EL (cell line): ENCODE measurements at regions not wholly inside any gene's neighbourhood (a gene's known extent, or its start where the extent isn't known, plus 50 kb on each side); places are given as distances from the start of the nearest gene placed in this dataset.
"Not testable (repeated sequence)": the region's sequence is repeated elsewhere in the genome, so short reads cannot be mapped to it uniquely, and the experiment has no call there.

Experiments
- DNase-seq: peaks from one replicate; pipeline ENCODE4 v3.0.0-alpha.2; 2016

DNA sequence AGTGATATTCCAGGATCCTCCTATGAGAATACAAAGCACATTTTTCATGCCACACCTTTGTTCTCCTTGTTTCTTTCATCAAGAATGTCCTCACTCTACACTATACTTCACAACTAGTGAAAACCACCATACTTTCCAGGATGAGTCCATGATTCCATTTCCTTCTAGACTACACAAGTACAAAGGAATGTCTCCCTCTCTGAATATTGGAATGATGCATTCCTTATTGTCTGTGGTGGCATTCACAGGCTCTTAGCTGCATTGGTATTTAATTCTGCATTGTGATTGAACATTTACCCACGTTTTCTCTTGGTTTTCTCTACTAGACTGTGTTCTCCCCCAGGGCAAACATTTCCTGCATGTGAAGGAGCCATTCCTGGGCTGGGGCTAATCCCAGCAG lies 217.5 kb downstream of the RAP2B start:
- peak; percentile 22 for DNase-seq

DNA sequence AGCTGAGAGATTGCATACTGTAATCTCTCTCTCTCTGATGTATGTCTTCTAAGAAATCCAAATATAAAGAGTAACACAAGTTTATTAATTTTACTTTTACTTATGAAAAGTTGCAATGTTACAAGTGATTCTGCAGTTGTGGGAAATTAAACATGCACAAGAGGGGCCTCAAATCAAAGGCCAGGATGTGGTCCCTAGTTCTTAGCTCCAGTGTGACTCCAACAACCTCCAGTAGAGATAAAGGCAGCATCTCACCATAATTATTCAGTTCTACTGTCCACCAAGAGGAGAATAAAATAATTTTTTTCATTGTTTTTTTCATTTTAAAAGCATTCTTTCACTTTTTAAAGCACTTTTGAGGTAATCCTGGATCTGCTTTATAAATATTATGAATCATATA lies 223.3 kb downstream of the RAP2B start:
- DNase-seq = no peak

DNA sequence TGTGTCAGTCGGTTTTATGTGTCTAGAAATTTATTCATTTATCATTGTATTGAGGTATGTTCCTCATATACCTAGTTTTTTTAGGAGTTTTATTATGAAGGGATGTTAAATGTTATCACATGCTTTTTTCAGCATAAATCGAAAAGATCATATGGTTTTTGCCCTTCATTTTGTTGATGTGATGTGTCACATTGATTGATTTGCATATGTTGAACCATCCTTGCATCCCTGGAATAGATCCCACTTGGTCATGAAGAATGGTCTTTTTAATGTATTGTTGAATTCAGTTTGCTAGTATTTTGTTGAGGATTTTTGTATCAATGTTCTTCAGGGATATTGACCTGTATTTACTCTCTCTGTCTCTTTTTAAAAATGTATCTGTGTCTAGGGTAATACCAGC lies 230.3 kb downstream of the RAP2B start:
- no peak for DNase-seq

DNA sequence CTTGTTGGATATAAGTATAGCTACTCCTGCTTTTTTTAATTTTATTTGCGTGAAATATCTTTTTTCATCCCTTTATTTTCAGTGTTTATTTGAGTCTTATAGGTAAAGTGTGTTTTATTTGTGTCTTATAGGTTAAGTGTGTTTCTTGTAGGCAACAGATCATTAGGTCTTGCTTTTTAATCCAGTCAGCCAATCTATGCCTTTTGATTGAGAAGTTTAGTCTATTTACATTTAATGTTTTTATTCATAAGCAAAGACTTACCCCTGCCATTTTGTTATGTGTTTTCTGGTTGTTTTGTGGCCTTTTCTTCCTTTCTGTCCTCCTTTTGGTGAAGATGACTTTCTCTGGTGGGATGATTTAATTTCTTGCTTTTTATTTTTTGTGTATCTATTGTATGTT lies 232.0 kb downstream of the RAP2B start:
- DNase-seq = no peak

DNA sequence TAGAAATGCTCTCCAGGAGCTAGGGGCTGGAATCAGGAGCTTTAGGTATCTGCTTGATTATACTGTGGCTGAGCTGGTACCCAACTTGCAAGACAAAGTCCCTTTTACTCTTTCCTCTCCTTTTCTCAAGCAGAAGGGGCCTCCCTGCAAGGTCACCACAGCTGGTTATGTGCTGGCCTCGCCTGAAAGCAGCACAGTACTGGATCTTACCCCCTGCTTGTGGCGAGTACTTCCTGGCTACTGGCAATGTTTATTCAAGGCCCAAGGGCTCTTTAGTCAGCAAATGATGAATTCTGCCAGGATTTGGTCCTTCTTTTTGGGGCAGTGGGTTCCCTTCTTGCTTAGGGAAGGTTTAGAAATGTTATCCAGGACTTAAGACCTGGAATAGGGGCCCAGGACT lies 234.6 kb downstream of the RAP2B start:
- DNase-seq = no peak

DNA sequence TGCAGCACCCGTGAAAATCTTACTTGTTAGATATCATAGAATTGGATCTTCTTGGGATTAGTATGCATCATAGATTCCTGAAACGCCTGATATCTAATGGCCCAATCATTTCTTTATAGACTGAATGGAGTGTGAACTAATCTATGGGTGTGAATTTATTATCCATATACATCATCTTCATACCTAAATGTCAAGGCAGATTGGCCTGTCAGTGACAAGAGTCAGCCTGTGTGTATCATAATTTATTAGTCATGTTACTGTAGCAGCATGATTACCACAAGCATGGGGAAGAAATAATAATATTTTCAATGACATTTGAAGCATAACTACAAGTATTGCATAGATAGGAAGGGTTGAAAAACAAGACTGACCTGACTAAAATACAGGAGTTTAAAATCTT lies 235.8 kb downstream of the RAP2B start:
- no peak for DNase-seq

DNA sequence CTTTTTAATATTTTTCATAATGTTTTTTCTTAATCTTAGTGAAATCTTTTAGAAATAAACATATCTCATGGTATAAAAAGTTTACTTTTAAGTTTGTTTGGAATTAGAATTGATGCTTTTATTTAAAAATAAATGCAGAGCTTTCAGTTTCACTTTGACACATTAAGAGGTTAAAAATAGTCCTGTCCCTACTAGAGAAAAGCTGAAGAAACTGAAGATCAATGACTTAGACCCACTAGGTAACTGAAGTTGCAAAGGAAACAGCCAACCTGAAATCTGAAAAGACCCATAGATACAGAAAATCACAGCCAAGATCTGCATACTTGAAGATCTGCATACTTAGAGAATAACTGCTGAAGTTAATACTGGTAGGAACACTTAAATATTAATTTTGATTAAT lies 237.6 kb downstream of the RAP2B start:
- no peak for DNase-seq

DNA sequence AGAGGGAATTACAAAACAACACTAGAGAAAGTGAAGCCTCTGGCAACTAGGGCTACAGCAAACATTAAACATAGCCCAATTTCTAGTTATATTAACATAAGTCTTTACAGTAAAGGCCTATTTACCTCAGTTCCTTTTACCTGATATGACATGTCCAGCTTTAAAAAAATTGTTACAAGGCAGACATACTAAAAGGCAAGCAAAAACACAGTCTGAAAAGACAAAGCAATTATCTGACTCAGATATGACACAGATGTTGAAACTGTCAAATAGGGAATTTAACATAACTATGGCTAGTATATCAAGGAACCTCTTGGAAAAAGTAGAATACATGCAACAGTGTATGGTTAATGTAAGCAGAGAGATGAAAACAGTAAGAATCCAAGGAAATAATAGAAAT lies 238.6 kb downstream of the RAP2B start:
- no peak for DNase-seq

DNA sequence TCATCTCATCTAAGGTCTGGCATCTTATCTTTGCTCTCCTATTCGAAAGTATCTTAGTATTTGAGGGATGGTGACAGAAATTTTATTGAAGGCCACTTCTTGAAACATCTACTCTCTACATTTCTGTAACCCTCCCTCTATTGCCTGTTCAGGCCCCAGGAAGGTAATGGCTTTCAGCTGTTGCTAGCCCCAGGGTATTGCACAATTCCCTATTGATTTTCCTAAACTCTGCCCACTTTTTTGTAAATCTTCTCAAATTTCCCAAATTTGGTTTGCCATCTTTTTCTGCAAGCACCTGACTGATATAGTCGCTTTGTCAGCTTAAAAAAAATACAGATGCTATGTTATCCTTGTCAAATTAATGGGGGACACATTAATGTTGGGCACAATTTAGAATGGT lies 242.1 kb downstream of the RAP2B start:
- no peak for DNase-seq

DNA sequence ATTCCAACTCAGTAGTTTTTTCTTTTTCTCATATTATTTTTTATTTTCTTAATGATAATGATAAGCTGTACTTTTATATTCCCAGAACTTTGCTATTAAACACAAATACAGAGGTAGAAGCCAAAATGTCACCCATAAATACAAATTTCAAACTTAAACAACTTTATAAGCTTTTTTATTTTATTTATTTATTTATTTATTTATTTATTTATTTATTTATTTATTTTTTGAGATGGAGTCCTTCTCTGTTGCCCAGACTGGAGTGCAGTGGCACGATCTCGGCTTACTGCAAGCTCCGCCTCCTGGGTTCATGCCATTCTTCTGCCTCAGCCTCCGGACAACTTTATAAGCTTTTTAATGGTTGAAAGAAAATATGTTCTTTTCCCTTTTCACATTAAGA lies 243.3 kb downstream of the RAP2B start:
- not testable (repeated sequence) for DNase-seq

DNA sequence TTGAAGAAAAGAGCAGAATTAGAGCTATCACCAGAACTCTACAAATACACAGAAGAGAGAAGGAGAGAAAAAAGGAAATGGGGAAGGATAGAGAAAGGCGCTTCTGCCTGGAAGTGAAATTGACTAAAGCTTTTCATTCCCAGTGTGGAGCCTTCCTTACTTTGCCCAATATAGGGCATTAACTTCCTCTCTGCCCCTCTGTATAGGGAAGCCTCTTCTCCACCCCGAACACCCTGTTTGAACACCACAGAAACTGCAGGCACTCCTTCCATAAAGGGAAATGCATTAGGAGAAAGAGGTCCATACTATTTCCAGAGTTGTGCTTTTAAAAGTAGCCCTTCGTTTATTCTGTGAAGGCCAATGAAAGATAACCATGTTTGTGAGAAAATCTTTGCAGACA lies 248.5 kb downstream of the RAP2B start:
- no peak for DNase-seq

DNA sequence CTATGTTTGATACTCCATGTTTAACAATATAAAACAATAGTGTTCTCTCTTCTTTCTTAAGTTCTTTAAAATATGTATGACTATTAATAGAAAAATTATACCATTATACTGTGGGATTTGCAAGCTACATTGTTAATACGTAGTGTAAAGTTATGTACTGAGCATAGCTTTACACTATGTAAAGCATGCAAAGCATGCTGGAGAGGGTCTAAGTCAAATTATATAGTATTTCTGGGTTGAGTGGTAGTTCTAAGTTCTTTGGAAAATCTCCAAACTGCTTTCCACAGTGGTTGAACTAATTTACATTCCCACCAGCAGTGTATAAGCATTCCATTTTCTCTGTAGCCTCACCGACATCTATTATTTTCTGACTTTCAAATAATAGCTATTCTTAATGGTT lies 253.0 kb downstream of the RAP2B start:
- DNase-seq = peak; percentile 8

DNA sequence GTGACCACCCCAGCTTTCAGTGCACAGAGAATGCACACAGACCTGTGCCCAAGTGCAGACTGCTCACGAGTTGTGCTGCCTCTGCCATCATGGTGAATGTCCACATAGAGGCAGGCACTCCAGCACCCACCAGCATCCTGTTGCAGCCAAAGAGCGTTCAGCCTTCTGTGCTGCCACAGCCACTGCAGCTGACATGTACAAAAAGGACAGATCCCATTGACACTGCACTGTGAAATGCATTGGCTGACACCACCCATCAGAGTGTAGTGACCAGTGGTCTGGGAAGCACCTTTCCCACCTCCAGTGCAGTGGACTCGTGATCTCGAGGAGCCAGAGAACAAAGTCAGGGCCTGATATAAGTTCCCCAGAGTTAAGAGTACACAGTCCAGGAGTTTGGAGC lies 260.3 kb downstream of the RAP2B start:
- DNase-seq = no peak

DNA sequence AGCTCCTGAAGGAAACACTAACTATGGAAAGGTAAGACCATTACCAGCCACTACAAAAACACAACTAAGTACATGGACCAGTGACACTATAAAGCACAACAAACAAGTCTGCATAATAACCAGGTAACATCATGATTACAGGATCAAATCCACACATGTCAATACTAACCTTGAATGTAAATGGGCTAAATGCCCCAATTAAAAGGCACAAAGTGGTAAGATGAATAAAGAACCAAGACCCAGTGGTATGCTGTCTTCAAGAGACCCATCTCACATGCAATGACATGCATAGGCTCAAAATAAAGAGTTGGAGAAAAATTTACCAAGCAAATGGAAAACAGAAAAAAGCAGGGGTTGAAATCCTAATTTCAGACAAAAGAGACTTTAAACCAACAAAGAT lies 261.8 kb downstream of the RAP2B start:
- DNase-seq = not testable (repeated sequence)

DNA sequence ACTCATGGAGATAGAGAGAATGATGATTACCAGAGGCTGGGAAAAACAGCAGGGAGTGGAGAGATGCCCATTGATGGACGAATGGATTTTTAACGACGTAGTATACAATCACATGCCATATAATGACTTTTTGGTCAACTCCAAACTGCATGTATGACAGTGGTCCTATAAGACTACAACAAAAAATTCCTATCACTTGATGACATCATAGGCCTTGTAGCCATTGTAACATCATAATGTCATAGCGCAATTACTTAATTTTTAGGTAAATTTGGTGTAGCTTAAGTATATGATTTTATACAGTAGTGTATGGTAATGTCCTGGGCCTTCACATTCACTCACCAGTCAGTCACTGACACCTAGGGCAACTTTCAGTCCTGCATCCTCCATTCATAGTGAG lies 264.3 kb downstream of the RAP2B start:
- no peak for DNase-seq

DNA sequence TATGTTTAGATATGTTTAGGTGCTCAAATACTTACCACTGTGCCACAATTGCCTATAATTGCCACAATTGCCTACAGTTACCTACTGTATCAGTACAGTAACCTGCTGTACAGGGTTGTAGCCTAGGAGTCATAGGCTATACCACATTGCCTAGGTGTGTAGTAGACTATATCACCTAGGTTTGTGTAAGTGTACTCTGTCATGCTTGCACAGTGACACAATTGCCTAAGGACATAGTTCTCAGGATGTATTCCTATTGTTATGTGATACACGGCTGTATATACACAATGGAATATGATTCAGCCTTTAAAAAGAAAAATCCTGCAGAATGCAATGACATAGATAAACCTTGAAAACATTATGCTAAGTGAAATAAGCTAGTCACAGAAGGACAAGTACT lies 264.8 kb downstream of the RAP2B start:
- no peak for DNase-seq

DNA sequence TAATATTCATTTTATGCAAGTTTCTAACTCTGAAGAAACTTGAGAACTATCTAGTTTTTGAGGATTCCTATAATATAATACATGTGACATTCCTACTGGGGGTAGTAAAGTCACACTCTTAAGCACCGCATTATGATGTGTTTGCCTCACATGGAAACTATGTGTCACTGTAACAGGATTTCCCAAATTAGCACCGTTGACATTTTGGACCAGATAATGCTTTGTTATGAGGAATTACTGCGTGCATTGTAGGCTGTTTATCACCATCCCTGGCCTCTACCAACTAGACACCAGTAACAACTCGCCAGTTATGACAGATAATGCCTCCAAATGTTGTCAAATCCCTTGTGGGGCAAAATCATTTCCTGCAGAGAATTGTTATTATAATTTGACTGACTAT lies 267.8 kb downstream of the RAP2B start:
- DNase-seq = no peak

DNA sequence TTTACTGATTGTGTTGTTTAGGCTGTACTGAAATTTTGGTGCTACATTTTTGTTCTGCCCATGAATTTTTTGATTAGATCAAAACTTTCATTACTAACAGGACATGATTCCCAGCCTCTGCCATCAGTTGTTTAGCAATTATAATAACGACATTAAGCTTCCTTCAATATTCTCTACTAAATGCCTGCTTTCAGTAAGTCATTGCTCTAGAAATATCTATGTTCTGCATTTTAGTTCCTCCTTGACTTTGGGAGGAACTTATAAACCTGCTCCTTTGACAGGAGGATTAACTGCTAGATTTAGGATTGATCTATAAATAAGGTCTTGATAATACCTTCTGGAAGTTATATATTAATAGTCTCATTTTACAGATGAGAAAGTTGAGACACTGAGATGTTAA lies 269.1 kb downstream of the RAP2B start:
- DNase-seq = no peak

DNA sequence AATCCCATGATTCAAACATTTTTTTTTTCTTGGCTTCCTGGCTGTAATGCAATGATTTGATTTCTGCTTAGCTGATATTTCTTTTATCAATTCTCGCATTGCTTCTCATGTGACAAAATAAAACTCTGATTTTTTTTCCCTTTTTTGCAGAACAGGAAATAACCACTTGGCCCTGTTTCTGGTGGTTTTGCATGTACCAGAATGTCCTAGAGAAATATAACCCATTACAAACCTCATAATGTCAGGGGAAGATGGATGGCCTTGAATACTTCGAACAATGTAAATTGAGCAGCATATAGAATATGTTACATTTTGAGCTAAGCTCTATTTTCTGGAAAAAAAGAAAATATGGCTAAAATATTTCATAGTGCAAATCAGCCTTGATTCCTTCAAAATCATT lies 275.6 kb downstream of the RAP2B start:
- DNase-seq = no peak

DNA sequence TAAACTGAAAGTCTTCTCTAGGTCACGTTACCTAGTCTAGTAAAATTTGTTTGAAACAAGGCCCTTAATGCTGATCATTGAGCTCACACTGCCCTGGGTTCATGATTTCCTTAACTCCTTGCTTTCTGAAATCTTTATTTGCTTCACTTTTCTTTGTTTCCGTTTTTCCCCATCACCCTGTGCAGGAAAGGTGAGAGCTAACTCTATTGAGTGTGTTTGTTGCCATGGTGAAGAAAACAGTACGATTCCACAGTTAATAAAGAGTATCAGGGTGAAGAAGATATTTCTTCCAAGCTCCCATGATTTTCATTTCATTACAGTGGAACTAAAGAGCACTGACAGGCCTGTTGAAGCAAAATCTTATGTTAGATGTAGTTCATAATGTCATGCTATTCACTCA lies 276.2 kb downstream of the RAP2B start:
- no peak for DNase-seq

DNA sequence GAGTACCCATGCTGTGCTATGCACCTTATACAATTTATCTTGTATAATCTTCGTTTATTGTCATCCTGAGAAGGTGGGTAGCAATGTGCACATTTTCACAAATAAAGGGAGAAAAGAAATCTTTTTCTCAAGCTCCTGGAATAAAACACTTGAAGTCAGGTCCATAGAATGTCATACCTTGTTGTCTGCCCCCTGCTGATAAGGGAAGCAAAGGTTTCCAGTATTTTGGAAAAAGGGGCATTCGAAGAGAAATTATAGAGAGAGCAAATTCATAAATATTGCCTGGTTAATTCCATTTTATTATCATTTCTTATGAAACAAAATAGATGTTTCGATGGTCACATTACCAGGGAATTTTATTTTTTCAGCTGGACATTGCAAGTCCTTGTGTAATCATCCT lies 277.8 kb downstream of the RAP2B start:
- DNase-seq = no peak

DNA sequence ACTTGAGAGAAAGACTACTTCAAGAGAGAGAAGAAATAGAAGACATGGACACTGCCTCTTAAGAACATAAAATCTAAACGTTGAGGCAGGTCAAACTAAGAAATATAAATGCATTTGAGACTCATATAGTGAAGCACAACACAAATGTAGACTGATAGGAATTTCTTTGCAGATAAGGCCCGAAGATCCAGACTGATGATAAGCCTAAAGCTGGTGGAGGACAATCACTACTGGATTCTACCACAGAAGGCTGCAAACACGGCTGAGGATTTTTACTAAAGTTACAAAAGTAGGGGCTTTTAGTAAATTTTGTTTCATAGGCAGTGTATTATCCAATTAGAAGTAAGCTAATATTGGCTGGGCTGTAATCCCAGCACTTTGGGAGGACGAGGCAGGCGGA lies 278.3 kb downstream of the RAP2B start:
- no peak for DNase-seq

DNA sequence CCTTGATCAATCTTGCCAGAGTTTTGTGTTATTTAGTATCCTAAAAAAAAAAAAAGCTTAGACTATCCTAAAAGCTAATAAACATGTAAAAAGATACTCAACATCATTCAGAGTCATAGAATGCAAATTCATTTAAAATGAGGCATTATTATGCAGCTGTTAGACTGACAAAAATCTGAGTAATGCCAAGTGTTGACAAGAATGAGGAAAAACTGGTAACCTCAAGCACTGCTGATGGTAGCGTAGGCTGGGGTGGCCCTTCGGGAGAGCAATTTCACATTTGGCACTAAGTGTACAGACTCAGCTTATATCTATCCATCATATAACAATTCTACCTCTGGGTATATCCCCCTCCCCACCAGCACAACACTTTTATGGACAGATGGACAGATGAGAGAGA lies 280.4 kb downstream of the RAP2B start:
- DNase-seq = no peak

DNA sequence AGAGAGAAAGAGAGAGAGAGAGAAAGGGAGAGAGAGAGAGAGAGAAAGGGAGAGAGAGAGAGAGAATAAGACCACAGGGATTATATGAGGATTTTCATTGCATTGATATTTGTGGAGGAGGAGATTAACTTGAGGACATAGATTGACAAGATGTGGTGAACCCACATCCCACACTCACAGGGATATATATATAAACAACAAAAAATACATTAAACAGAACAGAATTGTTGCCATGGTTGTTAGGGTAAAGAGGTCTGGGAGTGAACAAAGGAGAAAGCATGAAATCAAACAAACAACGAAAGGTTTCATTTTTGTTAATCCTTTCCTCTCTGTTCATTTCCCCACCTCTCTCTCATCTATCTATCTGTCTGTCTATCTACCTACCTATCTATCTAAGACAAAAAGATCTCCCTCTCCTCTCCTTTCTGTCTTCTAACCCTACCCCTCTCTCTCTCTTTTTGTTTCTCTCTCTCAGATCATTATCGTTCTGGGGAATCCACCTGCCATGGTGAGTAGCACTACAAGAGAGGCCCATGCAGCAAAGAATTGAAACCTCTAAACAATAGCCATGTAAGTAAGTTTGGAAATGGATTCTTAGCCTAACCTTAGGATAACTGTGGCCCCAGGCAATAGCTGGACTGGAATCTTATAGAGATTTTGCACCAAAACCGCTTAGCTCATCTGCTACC lies 280.9 kb downstream of the RAP2B start:
- DNase-seq = no peak

DNA sequence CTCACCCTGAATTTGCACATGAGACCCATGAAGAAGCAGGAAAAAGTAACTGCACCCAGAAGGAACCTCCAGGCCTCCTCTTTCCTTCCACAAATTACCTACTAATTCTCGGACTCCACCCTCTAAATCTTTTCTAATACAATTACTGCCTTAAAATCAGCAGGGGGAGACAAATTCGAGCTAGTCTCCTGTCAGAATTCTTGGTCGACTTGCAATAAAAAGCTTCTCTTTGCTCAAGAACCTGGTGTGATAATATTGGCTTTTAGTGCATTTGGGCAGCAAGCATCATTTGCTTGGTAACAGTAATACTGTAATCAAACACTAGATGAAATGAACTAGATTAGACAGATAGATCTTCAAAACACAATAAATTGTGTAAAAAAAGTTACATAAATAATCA lies 281.9 kb downstream of the RAP2B start:
- peak; percentile 2 for DNase-seq

DNA sequence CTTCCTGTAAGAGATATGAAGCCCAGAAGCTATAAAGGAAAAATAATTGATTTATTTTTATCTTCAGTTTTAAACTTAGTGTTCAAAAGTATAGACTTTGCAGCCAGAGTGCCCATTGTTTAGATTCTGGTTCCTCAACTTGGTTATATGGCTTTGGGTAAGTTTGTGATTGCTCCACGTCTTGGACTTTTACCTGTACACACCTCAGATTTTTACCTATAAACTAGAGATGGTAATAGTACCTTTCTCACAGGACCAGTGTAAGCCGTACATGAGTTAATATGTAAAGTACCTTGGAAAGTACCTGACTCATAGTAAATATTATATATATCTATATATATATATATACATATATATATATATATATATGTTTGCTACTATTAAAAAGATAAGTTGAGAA lies 283.8 kb downstream of the RAP2B start:
- DNase-seq = no peak
